ENCODE measurements at regions not wholly inside any gene's neighbourhood (a gene's known extent, or its start where the extent isn't known, plus 50 kb on each side); places are given as distances from the start of the nearest gene placed in this dataset.

DNA sequence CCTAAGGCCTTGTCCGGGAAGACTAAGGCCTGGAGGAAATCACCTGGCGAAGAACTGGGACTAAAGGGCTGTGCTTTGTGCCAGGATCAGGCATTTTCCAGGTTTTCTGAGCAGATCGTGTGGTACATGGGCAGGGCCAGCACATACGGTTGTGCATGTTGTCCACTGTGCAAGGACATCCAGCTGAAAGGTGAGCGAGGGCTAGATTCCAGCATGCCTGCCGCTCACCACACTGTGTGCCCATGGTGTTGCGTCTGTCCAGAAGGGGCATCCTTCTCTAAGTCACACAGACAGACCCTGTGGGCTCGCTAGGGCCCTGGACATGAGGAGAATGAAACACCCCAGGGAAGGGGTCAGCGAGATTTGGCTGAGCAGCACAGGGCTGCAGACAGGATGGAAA lies 80.3 kb upstream of the TAF1B start:
- no peak for TF ChIP-seq POLR2A (IDR thresholded peaks at IDR 0.05; ENCODE audit: low read depth, low read length)
- no peak for FAIRE-seq
- DNase-seq (ENCODE audit: insufficient read length, low spot score), result no peak

- no peak for TF ChIP-seq POLR2A (IDR thresholded peaks at IDR 0.05; ENCODE audit: low read depth, low read length)
- DNase-seq (ENCODE audit: insufficient read length, low spot score) (no peak), FAIRE-seq (no peak)
Observed at GRCh38 chr2:9763356-9764152, 79.7 kb upstream of the TAF1B start.

DNA sequence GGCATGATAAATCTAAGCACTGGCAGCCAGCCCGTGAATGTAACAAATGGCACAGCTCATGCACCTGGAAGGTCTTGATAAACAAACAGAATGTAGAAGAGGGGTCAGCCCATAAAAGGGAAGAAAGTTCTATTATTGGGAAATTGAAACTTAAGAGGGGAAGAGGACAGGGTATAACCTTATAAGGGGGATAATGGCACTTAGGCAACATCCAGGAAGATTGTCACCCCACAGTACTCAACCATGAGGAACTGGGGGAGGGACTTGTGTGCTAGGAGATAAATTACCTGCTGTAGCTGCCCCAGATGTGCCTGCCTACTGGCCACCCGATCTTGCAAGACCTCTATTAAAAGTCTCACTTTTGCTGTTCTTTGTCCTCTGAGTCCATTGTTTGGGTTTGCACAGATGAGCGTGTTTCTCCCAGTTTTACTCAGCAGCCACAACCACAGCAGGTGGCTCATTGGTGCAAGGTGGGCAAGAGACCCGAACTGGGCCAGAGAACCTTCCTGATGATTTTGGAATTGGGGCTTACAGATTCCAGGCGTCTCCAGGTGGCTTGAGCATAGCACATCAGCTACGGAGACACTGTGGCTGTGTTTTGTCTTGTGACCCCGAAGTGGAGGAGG lies 79.0 kb upstream of the TAF1B start:
- TF ChIP-seq POLR2A (IDR thresholded peaks at IDR 0.05; ENCODE audit: low read depth, low read length), result no peak
- no peak for DNase-seq (ENCODE audit: insufficient read length, low spot score)
- no peak for FAIRE-seq

DNA sequence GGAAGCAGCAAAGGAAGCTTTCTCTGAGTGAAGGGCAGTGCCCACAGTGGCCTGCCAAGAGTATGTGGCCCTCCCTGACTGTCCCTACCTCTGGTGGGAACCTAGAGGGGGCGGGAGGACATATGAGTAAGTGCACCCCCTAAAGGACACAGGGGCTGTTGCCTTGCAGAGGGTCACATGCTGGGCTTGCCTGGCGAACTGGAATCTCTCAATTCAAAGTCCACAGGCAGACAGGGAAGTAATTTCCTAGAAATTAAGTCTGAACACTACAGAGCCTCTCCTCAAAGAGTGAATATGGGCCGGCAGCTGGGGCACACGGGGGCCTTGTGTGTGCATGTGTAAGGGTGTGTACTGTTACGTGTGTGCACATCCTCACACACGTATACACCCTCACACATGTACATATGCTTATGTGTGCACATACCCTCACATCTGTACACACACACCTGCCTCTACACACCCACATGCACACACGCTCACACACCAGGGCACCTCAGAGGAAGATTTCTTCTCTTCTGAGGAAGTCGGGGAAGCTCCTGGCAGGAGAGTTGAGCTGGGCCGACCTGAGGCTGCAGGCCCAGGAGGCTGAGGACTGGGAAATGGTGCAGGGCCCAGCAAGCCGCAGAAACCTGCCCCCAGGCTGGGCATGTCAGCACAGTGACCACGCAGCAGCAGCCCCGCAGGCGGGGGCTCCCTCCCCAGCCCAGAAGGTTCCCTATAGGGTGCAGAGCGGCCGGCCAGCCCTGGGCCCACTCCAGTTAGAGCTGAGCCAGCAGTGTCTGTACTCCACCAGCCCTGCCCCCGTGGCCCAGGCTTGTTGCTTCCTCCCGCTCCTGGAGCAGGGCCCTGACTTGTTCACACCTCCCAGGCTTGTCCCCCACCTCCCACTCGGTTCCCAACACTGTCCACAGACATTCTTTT lies 77.4 kb upstream of the TAF1B start:
- TF ChIP-seq POLR2A (IDR thresholded peaks at IDR 0.05; ENCODE audit: low read depth, low read length), result no peak
- no peak for DNase-seq (ENCODE audit: insufficient read length, low spot score)
- no peak for FAIRE-seq

DNA sequence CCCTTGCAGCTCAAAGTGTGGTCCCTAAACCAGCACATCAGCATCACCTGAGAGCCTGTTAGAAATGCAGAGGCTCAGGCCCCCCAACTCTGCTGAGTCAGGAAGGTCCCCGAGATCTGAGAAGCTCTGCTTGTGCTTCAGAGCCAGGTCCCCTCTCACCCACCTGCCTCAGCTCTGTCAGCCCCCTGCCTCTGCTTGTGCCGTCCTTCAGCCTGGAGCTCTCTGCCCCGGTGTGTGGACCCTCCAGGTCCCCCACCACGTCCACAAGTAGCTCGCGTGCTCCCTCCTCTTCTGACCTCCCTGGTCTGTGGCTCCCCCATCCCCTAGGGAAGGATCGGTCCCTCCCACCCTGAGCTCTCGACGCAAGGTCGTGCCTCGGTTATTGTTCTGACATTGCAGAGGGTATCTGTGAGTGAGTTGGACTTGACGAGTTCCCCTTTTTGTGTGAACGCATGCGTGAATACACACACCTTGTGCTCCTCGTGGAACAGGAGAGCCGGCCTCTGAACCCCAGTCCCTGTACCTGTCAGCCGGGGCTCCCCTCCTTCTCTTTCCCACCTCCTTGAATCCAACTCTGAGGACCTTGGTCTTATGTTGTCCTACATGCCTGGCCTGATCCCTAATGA lies 75.5 kb upstream of the TAF1B start:
- no peak for TF ChIP-seq POLR2A (IDR thresholded peaks at IDR 0.05; ENCODE audit: low read depth, low read length)
- FAIRE-seq (no peak), DNase-seq (ENCODE audit: insufficient read length, low spot score) (no peak)

DNA sequence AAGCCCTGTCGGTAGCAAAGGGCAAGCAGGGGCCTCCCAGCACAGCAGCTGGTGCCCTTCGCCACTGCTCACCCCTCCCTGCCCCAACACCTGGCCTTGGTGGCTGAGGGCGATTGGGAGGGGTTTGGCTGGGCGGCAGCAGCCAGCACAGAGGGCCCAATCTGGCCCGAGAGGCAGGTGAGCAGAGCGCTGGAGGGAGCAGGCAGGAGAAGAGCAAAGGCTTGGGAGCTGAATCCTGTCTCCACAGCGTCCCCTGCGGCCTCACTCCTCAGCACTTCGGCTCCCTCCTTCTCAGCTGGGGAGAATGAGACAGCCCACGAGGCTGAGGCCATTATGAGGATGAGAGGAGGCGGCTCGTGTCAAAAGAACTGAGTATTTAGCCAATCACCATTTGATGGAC lies 74.9 kb upstream of the TAF1B start:
- no peak for TF ChIP-seq POLR2A (IDR thresholded peaks at IDR 0.05; ENCODE audit: low read depth, low read length)
- FAIRE-seq (no peak), DNase-seq (ENCODE audit: insufficient read length, low spot score) (no peak)

- no peak for FAIRE-seq
- no peak for DNase-seq (ENCODE audit: insufficient read length, low spot score)
- TF ChIP-seq POLR2A (IDR thresholded peaks at IDR 0.05; ENCODE audit: low read depth, low read length), result no peak
Observed at GRCh38 chr2:9769171-9770005, 73.9 kb upstream of the TAF1B start.

GRCh38 chr2:9770006-9770307 lies 73.3 kb upstream of the TAF1B start:
- DNase-seq (ENCODE audit: insufficient read length, low spot score), result no peak
- no peak for TF ChIP-seq POLR2A (IDR thresholded peaks at IDR 0.05; ENCODE audit: low read depth, low read length)
- no peak for FAIRE-seq

GRCh38 chr2:9770308-9771100 lies 72.8 kb upstream of the TAF1B start:
- no peak for FAIRE-seq
- peak; percentile 63 for DNase-seq (ENCODE audit: insufficient read length, low spot score)
- no peak for TF ChIP-seq POLR2A (IDR thresholded peaks at IDR 0.05; ENCODE audit: low read depth, low read length)

- no peak for FAIRE-seq
- no peak for TF ChIP-seq POLR2A (IDR thresholded peaks at IDR 0.05; ENCODE audit: low read depth, low read length)
- no peak for DNase-seq (ENCODE audit: insufficient read length, low spot score)
Observed at GRCh38 chr2:9771101-9771449, 72.2 kb upstream of the TAF1B start.

DNA sequence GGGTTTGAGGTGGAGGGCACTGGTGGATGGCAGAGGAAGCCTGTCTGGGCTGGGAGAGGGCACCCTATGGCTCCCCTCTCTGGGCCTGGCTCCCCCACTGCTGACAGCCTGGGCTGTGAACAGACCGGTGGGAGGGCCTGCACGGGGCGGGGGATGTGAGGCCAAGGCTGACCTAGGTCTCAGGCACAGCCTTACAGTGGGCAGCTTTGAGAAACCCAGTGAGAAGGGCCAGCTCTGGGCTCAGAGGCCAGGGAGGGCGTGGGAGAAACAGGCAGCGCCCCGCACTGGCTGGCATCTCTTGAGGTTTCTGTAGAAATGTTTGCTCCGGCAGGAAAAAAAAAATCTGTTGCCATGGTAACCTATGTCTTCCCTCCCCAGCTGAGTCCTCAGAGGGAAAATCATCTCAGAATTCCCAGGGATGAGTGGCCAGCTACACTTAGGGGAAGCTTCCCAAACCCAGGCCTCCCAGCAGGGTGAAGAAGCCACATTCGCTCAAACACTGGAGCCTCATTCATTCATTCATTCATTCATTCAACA lies 71.7 kb upstream of the TAF1B start:
- DNase-seq (ENCODE audit: insufficient read length, low spot score), result peak; percentile 85
- no peak for TF ChIP-seq POLR2A (IDR thresholded peaks at IDR 0.05; ENCODE audit: low read depth, low read length)
- no peak for FAIRE-seq
